Coronary artery (tissue), 2 donors: ENCODE measurements at regions not wholly inside any gene's neighbourhood (a gene's known extent, or its start where the extent isn't known, plus 50 kb on each side); places are given as distances from the start of the nearest gene placed in this dataset.

Experiments used
- DNase-seq: peaks from one replicate; pipeline ENCODE4 v3.0.0-alpha.2; 2017; ENCODE audit warnings: low spot score
- H3K27ac ChIP-seq, 2 donors: fragments of 200-600 bp; sonication (generic); one replicate each; pipeline ENCODE4 v1.5.1; 2016 to 2019
- H3K4me3 ChIP-seq: fragments of 200-600 bp; sonication (generic); 2 replicates; pipeline ENCODE4 v1.5.1; 2016; ENCODE audit warnings: mild to moderate bottlenecking, moderate library complexity
- TF ChIP-seq, protein P1 (sequence below): fragments of 200-600 bp; sonication (generic); IDR thresholded peaks from one replicate; pipeline ENCODE4 v1.5.1; 2019; ENCODE audit warnings: antibody characterized with exemption

GRCh38 chr2:2506536-2506935 lies 175.5 kb upstream of the MYT1L start:
- DNase-seq = no peak
- no peak overlapping the region for H3K27ac ChIP-seq
- TF ChIP-seq, protein P1, sequence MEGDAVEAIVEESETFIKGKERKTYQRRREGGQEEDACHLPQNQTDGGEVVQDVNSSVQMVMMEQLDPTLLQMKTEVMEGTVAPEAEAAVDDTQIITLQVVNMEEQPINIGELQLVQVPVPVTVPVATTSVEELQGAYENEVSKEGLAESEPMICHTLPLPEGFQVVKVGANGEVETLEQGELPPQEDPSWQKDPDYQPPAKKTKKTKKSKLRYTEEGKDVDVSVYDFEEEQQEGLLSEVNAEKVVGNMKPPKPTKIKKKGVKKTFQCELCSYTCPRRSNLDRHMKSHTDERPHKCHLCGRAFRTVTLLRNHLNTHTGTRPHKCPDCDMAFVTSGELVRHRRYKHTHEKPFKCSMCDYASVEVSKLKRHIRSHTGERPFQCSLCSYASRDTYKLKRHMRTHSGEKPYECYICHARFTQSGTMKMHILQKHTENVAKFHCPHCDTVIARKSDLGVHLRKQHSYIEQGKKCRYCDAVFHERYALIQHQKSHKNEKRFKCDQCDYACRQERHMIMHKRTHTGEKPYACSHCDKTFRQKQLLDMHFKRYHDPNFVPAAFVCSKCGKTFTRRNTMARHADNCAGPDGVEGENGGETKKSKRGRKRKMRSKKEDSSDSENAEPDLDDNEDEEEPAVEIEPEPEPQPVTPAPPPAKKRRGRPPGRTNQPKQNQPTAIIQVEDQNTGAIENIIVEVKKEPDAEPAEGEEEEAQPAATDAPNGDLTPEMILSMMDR = no peak
- no peak overlapping the region for H3K4me3 ChIP-seq

DNA sequence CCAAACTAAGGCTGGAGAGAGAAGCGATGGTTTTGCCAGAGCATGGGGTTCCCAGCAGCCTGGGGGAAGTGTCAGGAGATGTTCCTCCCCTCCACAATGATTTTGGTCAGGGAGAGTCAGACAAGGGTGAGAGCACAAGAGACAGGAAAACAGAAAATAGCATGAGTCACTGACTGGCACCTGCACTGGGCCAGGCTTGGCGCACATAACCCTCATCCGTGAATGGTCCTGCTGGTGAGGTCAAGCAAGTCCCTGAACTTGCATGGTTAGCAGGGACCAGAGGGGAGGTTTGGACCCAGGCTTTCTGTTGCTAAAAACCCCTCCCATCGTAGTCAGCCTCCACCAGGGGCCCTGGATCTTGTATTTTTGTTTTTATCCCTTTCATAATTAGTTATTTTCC lies 174.5 kb upstream of the MYT1L start:
- no peak overlapping the region for H3K4me3 ChIP-seq
- H3K27ac ChIP-seq = no peak overlapping the region
- DNase-seq = no peak
- TF ChIP-seq, protein P1 = no peak

- TF ChIP-seq, protein P1 = no peak
- H3K4me3 ChIP-seq = no peak overlapping the region
- DNase-seq = no peak
- H3K27ac ChIP-seq = no peak overlapping the region
Measured at GRCh38 chr2:2503864-2504418, 172.9 kb upstream of the MYT1L start.

DNA sequence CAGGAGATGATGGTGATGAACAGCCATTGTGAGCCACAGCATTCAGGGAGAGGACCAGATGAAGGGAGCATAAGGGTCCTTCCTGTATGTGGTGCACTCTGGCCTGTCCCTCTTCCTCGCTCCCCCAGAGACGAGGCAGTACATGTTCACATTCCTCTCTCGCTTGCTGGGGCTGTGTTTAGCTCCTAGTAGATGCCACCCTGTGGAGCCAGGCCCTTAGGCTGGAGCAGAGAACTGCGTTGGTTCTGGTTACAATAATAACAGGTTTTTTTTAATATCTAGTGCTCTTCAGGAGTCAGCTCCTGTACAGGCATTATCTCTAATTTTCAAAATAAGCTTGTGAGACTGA lies 171.1 kb upstream of the MYT1L start:
- TF ChIP-seq, protein P1 = no peak

GRCh38 chr2:2501454-2502200 lies 170.6 kb upstream of the MYT1L start:
- Histone ChIP-seq H3K27ac (no peak overlapping the region), H3K4me3 (no peak overlapping the region)
- no peak for DNase-seq
- TF ChIP-seq, protein P1 = no peak

More for the DNA sequence above, 171.1 kb upstream of the MYT1L start:
- no peak for DNase-seq
- Histone ChIP-seq H3K4me3 (no peak overlapping the region), H3K27ac (no peak overlapping the region)

DNA sequence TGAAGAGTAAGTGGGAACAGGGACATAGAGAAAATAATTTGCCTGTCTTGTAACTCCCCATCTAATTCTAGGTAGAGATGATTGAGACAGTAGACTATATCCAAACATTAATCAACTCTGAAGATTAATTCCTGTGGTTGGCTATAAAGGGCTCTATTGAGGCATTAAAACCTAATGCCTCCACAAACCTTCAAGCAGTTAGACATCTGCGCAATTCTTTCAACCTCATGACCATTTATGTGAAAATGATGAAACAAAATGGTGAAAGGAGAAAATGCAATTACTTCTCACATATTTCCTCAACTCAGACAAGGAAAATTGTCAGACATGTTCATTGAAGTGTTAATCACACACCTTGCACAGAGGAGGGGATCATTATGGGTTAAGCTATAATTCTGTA lies 164.5 kb upstream of the MYT1L start:
- Histone ChIP-seq H3K27ac (no peak overlapping the region), H3K4me3 (no peak overlapping the region)
- TF ChIP-seq, protein P1 = no peak
- DNase-seq = no peak

DNA sequence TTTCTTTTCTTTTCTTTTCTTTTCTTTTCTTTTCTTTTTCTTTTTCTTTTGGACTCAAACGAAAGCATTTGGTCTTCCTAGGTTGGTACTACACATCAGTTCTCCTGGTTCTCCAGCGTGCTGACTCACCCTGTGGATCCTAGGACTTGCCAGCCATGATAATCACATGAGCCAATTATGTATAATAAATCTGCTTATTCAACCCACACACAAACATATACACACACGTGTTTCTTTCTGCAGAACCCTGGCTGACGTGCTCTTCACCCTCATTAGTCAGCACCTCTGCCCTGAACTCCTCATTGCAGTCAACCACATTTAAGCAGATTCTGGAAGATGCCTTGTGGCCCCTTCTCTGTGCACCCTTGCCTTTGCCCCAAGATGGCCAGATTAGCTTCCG lies 162.4 kb upstream of the MYT1L start:
- TF ChIP-seq, protein P1 = no peak
- H3K4me3 ChIP-seq = no peak overlapping the region
- DNase-seq = no peak
- no peak overlapping the region for H3K27ac ChIP-seq
